Neural cell (in vitro differentiated cells): ENCODE measurements at regions not wholly inside any gene's neighbourhood (a gene's known extent, or its start where the extent isn't known, plus 50 kb on each side); places are given as distances from the start of the nearest gene placed in this dataset.

Experiments
- H2AFZ ChIP-seq: fragments of 200-600, 300-800 bp; sonication (generic), shearing (Covaris generic); 2 replicates; pipeline ENCODE4 v1.6.0; 2014; ENCODE audit warnings: low read depth, mild to moderate bottlenecking, antibody characterized with exemption, low read length, moderate library complexity
- H3F3A ChIP-seq: fragments of 200-600 bp; shearing (Covaris generic); 2 replicates; pipeline ENCODE4 v1.6.1; 2016; ENCODE audit warnings: mild to moderate bottlenecking, moderate library complexity, mixed read lengths, antibody characterized with exemption, low read length; ENCODE audit not compliant: insufficient read depth, poor library complexity, severe bottlenecking
- H3K27ac ChIP-seq: fragments of 200-600, 300-800 bp; sonication (generic), shearing (Covaris generic); 2 replicates; pipeline ENCODE4 v1.5.1; 2014; ENCODE audit warnings: mild to moderate bottlenecking, low read length, moderate library complexity
- H3K27me3 ChIP-seq: fragments of 300-800, 200-600 bp; sonication (generic), shearing (Covaris generic); 2 replicates; pipeline ENCODE4 v1.6.0; 2014; ENCODE audit warnings: mild to moderate bottlenecking, low read depth, low read length, moderate library complexity; ENCODE audit not compliant: insufficient read depth
- H3K36me3 ChIP-seq: fragments of 300-800, 200-600 bp; sonication (generic), shearing (Covaris generic); 2 replicates; pipeline ENCODE4 v1.5.1; 2014; ENCODE audit warnings: mild to moderate bottlenecking, antibody characterized with exemption, low read length, moderate library complexity; ENCODE audit not compliant: insufficient read depth
- H3K4me2 ChIP-seq: fragments of 300-800, 200-600 bp; sonication (generic), shearing (Covaris generic); 2 replicates; pipeline ENCODE4 v1.6.0; 2014; ENCODE audit warnings: mild to moderate bottlenecking, low read length
- H3K4me3 ChIP-seq: fragments of 300-800, 200-600 bp; sonication (generic), shearing (Covaris generic); 2 replicates; pipeline ENCODE4 v1.5.1; 2014; ENCODE audit warnings: mild to moderate bottlenecking, low read length, moderate library complexity
- H3K79me2 ChIP-seq: fragments of 200-600 bp; shearing (Covaris generic); replicated peaks from 2 replicates; pipeline ENCODE4 v1.6.0; 2014; ENCODE audit warnings: mild to moderate bottlenecking, low read length, moderate library complexity; ENCODE audit not compliant: insufficient read depth
- H3K9ac ChIP-seq: fragments of 300-800, 200-600 bp; sonication (generic), shearing (Covaris generic); 2 replicates; pipeline ENCODE4 v1.6.1; 2016; ENCODE audit warnings: mild to moderate bottlenecking, low read length, mixed read lengths
- H3K9me2 ChIP-seq: fragments of 200-600 bp; shearing (Covaris generic); 2 replicates; pipeline ENCODE4 v1.6.1; 2016; ENCODE audit warnings: mild to moderate bottlenecking, low read length, mixed read lengths; ENCODE audit not compliant: insufficient read depth
- H3K9me3 ChIP-seq: fragments of 200-600, 300-800 bp; sonication (generic), shearing (Covaris generic); 2 replicates; pipeline ENCODE4 v1.6.1; 2016; ENCODE audit warnings: mild to moderate bottlenecking, mixed run types, low read length, moderate library complexity, mixed read lengths
- H4K20me1 ChIP-seq: fragments of 200-600 bp; shearing (Covaris generic); 2 replicates; pipeline ENCODE4 v1.6.1; 2016; ENCODE audit warnings: mild to moderate bottlenecking, mixed run types; ENCODE audit not compliant: insufficient read depth
- CTCF ChIP-seq: fragments of 450-650 bp; IDR thresholded peaks from 2 replicates; pipeline ENCODE4 v1.5.1; 2014; ENCODE audit warnings: antibody characterized with exemption, mild to moderate bottlenecking, moderate library complexity; ENCODE audit not compliant: poor library complexity, severe bottlenecking
- EP300 ChIP-seq: fragments of 450-650 bp; conservative IDR thresholded peaks from 2 replicates; pipeline ENCODE4 v1.6.1; 2014; ENCODE audit warnings: antibody characterized with exemption, mild to moderate bottlenecking, moderate library complexity; ENCODE audit not compliant: poor library complexity, severe bottlenecking
- EZH2 ChIP-seq: fragments of 200-600, 300-800 bp; shearing (Covaris generic), sonication (generic); IDR thresholded peaks from 2 replicates; pipeline ENCODE4 v1.6.1; 2014; ENCODE audit warnings: antibody characterized with exemption, low read length, borderline replicate concordance, mild to moderate bottlenecking; ENCODE audit not compliant: insufficient read depth, poor library complexity, severe bottlenecking
- MXI1 ChIP-seq: fragments of 450-650 bp; conservative IDR thresholded peaks from 2 replicates; pipeline ENCODE4 v1.6.1; 2014; ENCODE audit warnings: antibody characterized with exemption, mild to moderate bottlenecking; ENCODE audit not compliant: poor library complexity, severe bottlenecking
- POLR2AphosphoS5 ChIP-seq: IDR thresholded peaks from 2 replicates; pipeline ENCODE4 v1.6.1; 2012
- RAD21 ChIP-seq: fragments of 450-650 bp; conservative IDR thresholded peaks from 2 replicates; pipeline ENCODE4 v1.6.1; 2014; ENCODE audit warnings: antibody characterized with exemption, mild to moderate bottlenecking, moderate library complexity
- REST ChIP-seq: IDR thresholded peaks from 2 replicates; pipeline ENCODE4 v1.6.1; 2012; ENCODE audit warnings: borderline replicate concordance
- SMC3 ChIP-seq: fragments of 450-650 bp; conservative IDR thresholded peaks from 2 replicates; pipeline ENCODE4 v1.6.1; 2014; ENCODE audit warnings: antibody characterized with exemption, mild to moderate bottlenecking, moderate library complexity; ENCODE audit not compliant: poor library complexity
- TAF1 ChIP-seq: IDR thresholded peaks from 2 replicates; pipeline ENCODE4 v1.6.1; 2012; ENCODE audit warnings: low read depth

- Histone ChIP-seq H3K9me3 (no peaks in the 10 kb centered on the region), H3K36me3 (no peaks in the 10 kb centered on the region), H3K27me3 (no peaks in the 10 kb centered on the region), H4K20me1 (no peaks in the 10 kb centered on the region), H3K4me3 (no peak overlapping the region), H3K27ac (no peak overlapping the region), H3K4me2 (no peak overlapping the region), H3K9me2 (no peaks in the 10 kb centered on the region), H3K79me2 (no peaks in the 10 kb centered on the region), H3F3A (no peaks in the 10 kb centered on the region), H2AFZ (no peak overlapping the region), H3K9ac (no peak overlapping the region)
- no peak for TF ChIP-seq REST
- no peak for TF ChIP-seq SMC3
- no peak for TF ChIP-seq POLR2AphosphoS5
- no peak for TF ChIP-seq CTCF
- no peak for TF ChIP-seq MXI1
- no peak for TF ChIP-seq TAF1
- TF ChIP-seq EZH2, result no peak
- no peak for TF ChIP-seq EP300
- no peak for TF ChIP-seq RAD21
Measured at GRCh38 chr2:49237867-49238603, 83.7 kb upstream of the FSHR start.

GRCh38 chr2:49236316-49236715, 82.0 kb upstream of the FSHR start:
- H3K9me3 ChIP-seq, result no peaks in the 10 kb centered on the region
- H3F3A ChIP-seq, result no peaks in the 10 kb centered on the region
- no peak overlapping the region for H3K4me3 ChIP-seq
- H3K36me3 ChIP-seq, result no peaks in the 10 kb centered on the region
- H3K4me2 ChIP-seq, result no peak overlapping the region
- H2AFZ ChIP-seq, result no peak overlapping the region
- H3K27me3 ChIP-seq, result no peaks in the 10 kb centered on the region
- no peaks in the 10 kb centered on the region for H3K9me2 ChIP-seq
- H3K9ac ChIP-seq, result no peak overlapping the region
- no peak overlapping the region for H3K27ac ChIP-seq
- no peak for TF ChIP-seq MXI1
- TF ChIP-seq RAD21, result no peak
- TF ChIP-seq REST, result no peak
- TF ChIP-seq POLR2AphosphoS5, result no peak
- no peak for TF ChIP-seq SMC3
- no peak for TF ChIP-seq EP300
- TF ChIP-seq EZH2, result no peak
- no peak for TF ChIP-seq TAF1
- no peaks in the 10 kb centered on the region for H3K79me2 ChIP-seq
- H4K20me1 ChIP-seq, result no peaks in the 10 kb centered on the region
